T-helper 2 cell treated with Interferon-gamma antibody and Interleukin-4, amounts not matched to agents 5 μg/mL and 100 μg/mL, for 36 hours (primary cell): ENCODE measurements at regions not wholly inside any gene's neighbourhood (a gene's known extent, or its start where the extent isn't known, plus 50 kb on each side); places are given as distances from the start of the nearest gene placed in this dataset.

Experiments used
- DNase-seq: peaks from one replicate; pipeline ENCODE4 v3.0.0; 2021; ENCODE audit warnings: low spot score
- H3K27ac Mint-ChIP-seq: one replicate; pipeline ENCODE4 v1.8.0; 2021; ENCODE audit warnings: mild to moderate bottlenecking, mixed read lengths
- H3K27me3 Mint-ChIP-seq: one replicate; pipeline ENCODE4 v1.8.0; 2021; ENCODE audit warnings: low read depth, mixed read lengths
- H3K36me3 Mint-ChIP-seq: one replicate; pipeline ENCODE4 v1.8.0; 2021; ENCODE audit warnings: low read depth, mixed read lengths
- H3K4me1 Mint-ChIP-seq: one replicate; pipeline ENCODE4 v1.8.0; 2021; ENCODE audit warnings: low read depth, mixed read lengths
- H3K4me3 Mint-ChIP-seq: one replicate; pipeline ENCODE4 v1.8.0; 2022; ENCODE audit warnings: mild to moderate bottlenecking, moderate library complexity, mixed read lengths
- H3K9me3 Mint-ChIP-seq: one replicate; pipeline ENCODE4 v1.8.0; 2021; ENCODE audit warnings: mixed read lengths

- no peak for DNase-seq
- no peaks in the 10 kb centered on the region for H3K4me1 Mint-ChIP-seq
- peaks cover 5% of the 10 kb centered on the region for H3K9me3 Mint-ChIP-seq
- no peaks in the 10 kb centered on the region for H3K36me3 Mint-ChIP-seq
- no peak overlapping the region for H3K4me3 Mint-ChIP-seq
- H3K27me3 Mint-ChIP-seq = no peaks in the 10 kb centered on the region
- no peak overlapping the region for H3K27ac Mint-ChIP-seq
These were observed 466.6 kb upstream of the IGFBP3 start for GRCh38 chr7:46387646-46388045.

- no peaks in the 10 kb centered on the region for H3K4me1 Mint-ChIP-seq
- H3K27me3 Mint-ChIP-seq = no peaks in the 10 kb centered on the region
- H3K36me3 Mint-ChIP-seq = no peaks in the 10 kb centered on the region
- H3K9me3 Mint-ChIP-seq = peaks cover 5% of the 10 kb centered on the region
- DNase-seq = no peak
- no peak overlapping the region for H3K4me3 Mint-ChIP-seq
- H3K27ac Mint-ChIP-seq = no peak overlapping the region
These were observed 465.6 kb upstream of the IGFBP3 start for GRCh38 chr7:46386428-46387399.

- no peak for DNase-seq
- H3K27ac Mint-ChIP-seq = no peak overlapping the region
- no peaks in the 10 kb centered on the region for H3K27me3 Mint-ChIP-seq
- H3K9me3 Mint-ChIP-seq = peaks cover 5% of the 10 kb centered on the region
- no peak overlapping the region for H3K4me3 Mint-ChIP-seq
- no peaks in the 10 kb centered on the region for H3K36me3 Mint-ChIP-seq
- no peaks in the 10 kb centered on the region for H3K4me1 Mint-ChIP-seq
These were observed 464.7 kb upstream of the IGFBP3 start for GRCh38 chr7:46385662-46386309.

- Mint-ChIP-seq H3K4me3 (no peak overlapping the region), H3K36me3 (no peaks in the 10 kb centered on the region), H3K9me3 (peaks cover 5% of the 10 kb centered on the region), H3K27ac (no peak overlapping the region), H3K27me3 (no peaks in the 10 kb centered on the region), H3K4me1 (no peaks in the 10 kb centered on the region)
- no peak for DNase-seq
These were observed 462.5 kb upstream of the IGFBP3 start for GRCh38 chr7:46383605-46384004.

GRCh38 chr7:46369933-46370654, 449.0 kb upstream of the IGFBP3 start:
- no peak overlapping the region for H3K4me3 Mint-ChIP-seq
- H3K4me1 Mint-ChIP-seq = no peaks in the 10 kb centered on the region
- no peaks in the 10 kb centered on the region for H3K36me3 Mint-ChIP-seq
- H3K9me3 Mint-ChIP-seq = no peaks in the 10 kb centered on the region
- H3K27ac Mint-ChIP-seq = no peak overlapping the region
- H3K27me3 Mint-ChIP-seq = no peaks in the 10 kb centered on the region
- DNase-seq = no peak

- H3K4me3 Mint-ChIP-seq = no peak overlapping the region
- H3K9me3 Mint-ChIP-seq = no peaks in the 10 kb centered on the region
- DNase-seq = no peak
- no peaks in the 10 kb centered on the region for H3K4me1 Mint-ChIP-seq
- H3K27me3 Mint-ChIP-seq = no peaks in the 10 kb centered on the region
- no peaks in the 10 kb centered on the region for H3K36me3 Mint-ChIP-seq
- no peak overlapping the region for H3K27ac Mint-ChIP-seq
These were observed 447.8 kb upstream of the IGFBP3 start for GRCh38 chr7:46368871-46369270.

GRCh38 chr7:46366526-46366925, 445.5 kb upstream of the IGFBP3 start:
- Mint-ChIP-seq H3K36me3 (no peaks in the 10 kb centered on the region), H3K4me1 (no peaks in the 10 kb centered on the region), H3K27me3 (no peaks in the 10 kb centered on the region), H3K4me3 (no peak overlapping the region), H3K27ac (no peak overlapping the region), H3K9me3 (no peaks in the 10 kb centered on the region)
- no peak for DNase-seq

GRCh38 chr7:46363688-46364087, 442.6 kb upstream of the IGFBP3 start:
- no peak overlapping the region for H3K27ac Mint-ChIP-seq
- no peaks in the 10 kb centered on the region for H3K4me1 Mint-ChIP-seq
- no peaks in the 10 kb centered on the region for H3K9me3 Mint-ChIP-seq
- no peak overlapping the region for H3K4me3 Mint-ChIP-seq
- no peaks in the 10 kb centered on the region for H3K27me3 Mint-ChIP-seq
- DNase-seq = no peak
- no peaks in the 10 kb centered on the region for H3K36me3 Mint-ChIP-seq

GRCh38 chr7:46360811-46361210, 439.7 kb upstream of the IGFBP3 start:
- H3K4me3 Mint-ChIP-seq = no peak overlapping the region
- H3K4me1 Mint-ChIP-seq = no peaks in the 10 kb centered on the region
- DNase-seq = no peak
- H3K9me3 Mint-ChIP-seq = no peaks in the 10 kb centered on the region
- no peak overlapping the region for H3K27ac Mint-ChIP-seq
- no peaks in the 10 kb centered on the region for H3K27me3 Mint-ChIP-seq
- no peaks in the 10 kb centered on the region for H3K36me3 Mint-ChIP-seq

GRCh38 chr7:46360296-46360695, 439.2 kb upstream of the IGFBP3 start:
- Mint-ChIP-seq H3K36me3 (no peaks in the 10 kb centered on the region), H3K27me3 (no peaks in the 10 kb centered on the region), H3K27ac (no peak overlapping the region), H3K4me3 (no peak overlapping the region), H3K4me1 (no peaks in the 10 kb centered on the region), H3K9me3 (no peaks in the 10 kb centered on the region)
- DNase-seq = no peak

- Mint-ChIP-seq H3K4me1 (no peaks in the 10 kb centered on the region), H3K27me3 (no peaks in the 10 kb centered on the region), H3K36me3 (no peaks in the 10 kb centered on the region), H3K4me3 (no peak overlapping the region), H3K27ac (no peak overlapping the region), H3K9me3 (no peaks in the 10 kb centered on the region)
- no peak for DNase-seq
These were observed 436.8 kb upstream of the IGFBP3 start for GRCh38 chr7:46357851-46358250.

GRCh38 chr7:46357290-46357689, 436.2 kb upstream of the IGFBP3 start:
- H3K4me1 Mint-ChIP-seq = no peaks in the 10 kb centered on the region
- no peak overlapping the region for H3K4me3 Mint-ChIP-seq
- no peak overlapping the region for H3K27ac Mint-ChIP-seq
- no peaks in the 10 kb centered on the region for H3K27me3 Mint-ChIP-seq
- no peak for DNase-seq
- H3K9me3 Mint-ChIP-seq = no peaks in the 10 kb centered on the region
- H3K36me3 Mint-ChIP-seq = no peaks in the 10 kb centered on the region

GRCh38 chr7:46356371-46356770, 435.3 kb upstream of the IGFBP3 start:
- no peak for DNase-seq
- Mint-ChIP-seq H3K27me3 (no peaks in the 10 kb centered on the region), H3K36me3 (no peaks in the 10 kb centered on the region), H3K4me3 (no peak overlapping the region), H3K27ac (no peak overlapping the region), H3K9me3 (no peaks in the 10 kb centered on the region), H3K4me1 (no peaks in the 10 kb centered on the region)

- no peaks in the 10 kb centered on the region for H3K36me3 Mint-ChIP-seq
- H3K4me1 Mint-ChIP-seq = no peaks in the 10 kb centered on the region
These were observed 434.3 kb upstream of the IGFBP3 start for GRCh38 chr7:46355331-46355730.

More at GRCh38 chr7:46355331-46355730, 434.3 kb upstream of the IGFBP3 start:
- Mint-ChIP-seq H3K27ac (no peak overlapping the region), H3K4me3 (no peak overlapping the region), H3K27me3 (no peaks in the 10 kb centered on the region), H3K9me3 (no peaks in the 10 kb centered on the region)
- no peak for DNase-seq
